H9 (cell line): ENCODE measurements at regions not wholly inside any gene's neighbourhood (a gene's known extent, or its start where the extent isn't known, plus 50 kb on each side); places are given as distances from the start of the nearest gene placed in this dataset.
A peak's percentile ranks its signal among the peaks of the same experiment; 100 is the strongest.

ENCODE experiments used
- DNase-seq: peaks from one replicate; pipeline ENCODE4 v3.0.0-alpha.2; 2017
- H2AFZ ChIP-seq: one replicate; pipeline ENCODE4 v1.6.1; 2013; ENCODE audit warnings: mild to moderate bottlenecking, low read length, control low read depth, moderate library complexity
- H2AK5ac ChIP-seq: 2 replicates; pipeline ENCODE4 v1.6.1; 2013; ENCODE audit warnings: low read length, control low read depth, mixed read lengths; ENCODE audit not compliant: insufficient read length
- H2BK120ac ChIP-seq: one replicate; pipeline ENCODE4 v1.6.1; 2013; ENCODE audit warnings: low read depth, mild to moderate bottlenecking, low read length, control low read depth, inconsistent platforms; ENCODE audit not compliant: poor library complexity, severe bottlenecking
- H2BK12ac ChIP-seq: 2 replicates; pipeline ENCODE4 v1.6.1; 2013; ENCODE audit warnings: low read length, control low read depth, mixed read lengths, low read depth; ENCODE audit not compliant: insufficient read length
- H2BK15ac ChIP-seq: 2 replicates; pipeline ENCODE4 v1.6.1; 2013; ENCODE audit warnings: low read depth, low read length, control low read depth
- H2BK20ac ChIP-seq: one replicate; pipeline ENCODE4 v1.6.1; 2013; ENCODE audit warnings: low read depth, mild to moderate bottlenecking, low read length, control low read depth, inconsistent platforms; ENCODE audit not compliant: poor library complexity, severe bottlenecking
- H2BK5ac ChIP-seq: 2 replicates; pipeline ENCODE4 v1.6.1; 2013; ENCODE audit warnings: low read length, control low read depth, mixed read lengths; ENCODE audit not compliant: insufficient read length
- H3K14ac ChIP-seq: 2 replicates; pipeline ENCODE4 v1.6.1; 2013; ENCODE audit warnings: low read length, control low read depth; ENCODE audit not compliant: insufficient read depth
- H3K18ac ChIP-seq: 2 replicates; pipeline ENCODE4 v1.6.1; 2013; ENCODE audit warnings: low read depth, mild to moderate bottlenecking, mixed read lengths, low read length, control low read depth; ENCODE audit not compliant: insufficient read length
- H3K23ac ChIP-seq: 2 replicates; pipeline ENCODE4 v1.6.1; 2013; ENCODE audit warnings: low read length, control low read depth, mixed read lengths, low read depth; ENCODE audit not compliant: insufficient read length
- H3K23me2 ChIP-seq: 2 replicates; pipeline ENCODE4 v1.6.1; 2013; ENCODE audit warnings: low read depth, mild to moderate bottlenecking, mixed read lengths, low read length, control low read depth; ENCODE audit not compliant: insufficient read length, poor library complexity, severe bottlenecking
- H3K27ac ChIP-seq: 2 replicates; pipeline ENCODE4 v1.5.1; 2013; ENCODE audit warnings: low read length, control low read depth, mixed read lengths, low read depth; ENCODE audit not compliant: insufficient read length
- H3K27me3 ChIP-seq: 2 replicates; pipeline ENCODE4 v1.6.1; 2013; ENCODE audit warnings: low read length, control low read depth, inconsistent platforms; ENCODE audit not compliant: insufficient read depth
- H3K4ac ChIP-seq: 2 replicates; pipeline ENCODE4 v1.6.1; 2013; ENCODE audit warnings: low read depth, mild to moderate bottlenecking, control low read depth, inconsistent platforms, low read length, moderate library complexity
- H3K4me1 ChIP-seq: 2 replicates; pipeline ENCODE4 v1.6.1; 2013; ENCODE audit warnings: low read length, control low read depth, inconsistent platforms; ENCODE audit not compliant: insufficient read depth
- H3K4me2 ChIP-seq: 2 replicates; pipeline ENCODE4 v1.6.1; 2013; ENCODE audit warnings: low read length, control low read depth, mixed read lengths; ENCODE audit not compliant: insufficient read length, insufficient read depth
- H3K56ac ChIP-seq: 2 replicates; pipeline ENCODE4 v1.6.1; 2013; ENCODE audit warnings: low read depth, mild to moderate bottlenecking, mixed read lengths, low read length, control low read depth; ENCODE audit not compliant: insufficient read length
- H3K79me1 ChIP-seq: 2 replicates; pipeline ENCODE4 v1.6.1; 2013; ENCODE audit warnings: low read depth, mild to moderate bottlenecking, moderate library complexity, low read length, control low read depth, inconsistent platforms; ENCODE audit not compliant: insufficient read depth, poor library complexity, severe bottlenecking
- H3K79me2 ChIP-seq: 2 replicates; pipeline ENCODE4 v1.6.1; 2013; ENCODE audit warnings: low read length, control low read depth, inconsistent platforms; ENCODE audit not compliant: insufficient read depth
- H3K9ac ChIP-seq: 2 replicates; pipeline ENCODE4 v1.6.1; 2013; ENCODE audit warnings: low read length, control low read depth, mixed read lengths; ENCODE audit not compliant: insufficient read length; ENCODE audit errors: extremely low read depth
- H3K9me3 ChIP-seq: one replicate; pipeline ENCODE4 v1.6.1; 2013; ENCODE audit warnings: low read depth, low read length, inconsistent platforms; ENCODE audit not compliant: control insufficient read depth
- H3T11ph ChIP-seq: one replicate; pipeline ENCODE4 v1.6.1; 2013; ENCODE audit warnings: mild to moderate bottlenecking, low read length, control low read depth, inconsistent platforms
- H4K20me1 ChIP-seq: one replicate; pipeline ENCODE4 v1.6.1; 2013; ENCODE audit not compliant: control insufficient read depth, insufficient read length, insufficient read depth
- H4K5ac ChIP-seq: 2 replicates; pipeline ENCODE4 v1.6.1; 2013; ENCODE audit warnings: low read depth, mild to moderate bottlenecking, mixed read lengths, low read length, control low read depth; ENCODE audit not compliant: insufficient read length
- H4K8ac ChIP-seq: replicated peaks from 2 replicates; pipeline ENCODE4 v1.6.1; 2013; ENCODE audit warnings: low read length, control low read depth, mixed read lengths, low read depth; ENCODE audit not compliant: insufficient read length
- H4K91ac ChIP-seq: 2 replicates; pipeline ENCODE4 v1.6.1; 2013; ENCODE audit warnings: low read depth, mild to moderate bottlenecking, moderate library complexity, mixed read lengths, low read length, control low read depth; ENCODE audit not compliant: insufficient read length
- H3K27ac Mint-ChIP-seq, 3 experiments: 2 replicates in 2 of 3; 3 replicates in 1 of 3; pipeline ENCODE4 v1.8.0; 2020 to 2021; ENCODE audit warnings: mixed read lengths in 3 of 3, mild to moderate bottlenecking in 1 of 3, moderate library complexity in 1 of 3
- H3K27me3 Mint-ChIP-seq: 2 replicates; pipeline ENCODE4 v1.8.0; 2021; ENCODE audit warnings: low read depth, mild to moderate bottlenecking, moderate library complexity, mixed read lengths
- H3K36me3 Mint-ChIP-seq, 3 experiments: 2 replicates in 2 of 3; 3 replicates in 1 of 3; pipeline ENCODE4 v1.8.0; 2020 to 2021; ENCODE audit warnings: low read depth in 3 of 3, mixed read lengths in 3 of 3; ENCODE audit not compliant: insufficient read depth in 1 of 3
- H3K4me1 Mint-ChIP-seq, 2 experiments: 2 replicates each; pipeline ENCODE4 v1.8.0; 2020; ENCODE audit warnings: mixed read lengths in 2 of 2
- H3K4me3 Mint-ChIP-seq, 2 experiments: 2 replicates in 1 of 2; 3 replicates in 1 of 2; pipeline ENCODE4 v1.8.0; 2020 to 2021; ENCODE audit warnings: mild to moderate bottlenecking in 2 of 2, mixed read lengths in 2 of 2, moderate library complexity in 1 of 2
- H3K9me3 Mint-ChIP-seq, 2 experiments: 2 replicates in 1 of 2; 3 replicates in 1 of 2; pipeline ENCODE4 v1.8.0; 2020; ENCODE audit warnings: mild to moderate bottlenecking in 2 of 2, mixed read lengths in 2 of 2, moderate library complexity in 1 of 2
- CTCF ChIP-seq: fragments of 200-600 bp; sonication (generic); conservative IDR thresholded peaks from 3 replicates; pipeline ENCODE4 v1.8.0; 2021; ENCODE audit warnings: antibody characterized with exemption, mild to moderate bottlenecking
- WGBS: extraction: QIAGEN DNeasy Blood & Tissue Kit; methylation state at CpG from one replicate; pipeline ENCODE4 v1.1.7; 2013; ENCODE audit warnings: missing lambda C conversion rate, low lambda C conversion rate, mixed read lengths; ENCODE audit not compliant: insufficient read length; ENCODE audit errors: extremely low coverage; 5-methylcytosine and 5-hydroxymethylcytosine counted together

DNA sequence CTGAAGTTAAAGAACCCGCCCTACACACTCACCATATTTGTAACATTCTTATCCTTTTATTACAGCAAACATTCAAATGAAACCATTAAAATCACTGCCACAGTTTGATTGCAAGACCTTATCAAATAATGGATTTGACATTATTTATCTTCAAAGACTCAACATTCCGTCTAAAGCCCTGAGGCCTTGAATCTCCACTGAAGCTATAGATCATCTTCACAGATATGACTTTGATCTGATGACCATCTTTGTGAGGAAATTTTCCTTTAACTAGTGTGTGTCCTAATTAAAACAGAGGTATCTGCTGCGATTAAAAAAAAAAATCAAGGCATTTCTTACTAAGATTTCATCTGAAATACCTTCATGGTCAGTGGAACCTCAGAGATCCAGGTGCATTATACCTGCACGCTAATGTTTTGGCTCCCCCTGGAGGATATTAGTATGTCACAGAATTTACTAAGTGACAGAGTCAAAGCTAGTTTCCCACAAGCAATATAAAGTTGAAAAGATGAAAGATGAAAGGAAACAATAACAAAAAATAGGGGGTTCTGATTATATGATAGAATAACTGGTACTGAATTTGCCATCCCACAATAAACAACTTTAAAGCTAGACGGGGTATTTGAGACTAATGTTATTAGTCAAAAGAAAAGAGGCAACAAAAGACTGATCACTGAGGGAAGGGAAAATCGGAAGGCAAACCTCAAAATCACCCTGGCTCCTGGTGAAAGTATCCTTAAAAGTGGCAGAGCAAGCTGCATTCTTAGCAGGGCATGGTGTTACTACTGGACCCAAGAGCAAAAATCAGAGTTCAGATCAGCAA lies 923.4 kb downstream of the NCAM2 start:
- H3K27ac Mint-ChIP-seq = 0 out of 7 replicates have a peak overlapping the region, but pooled peaks of 1 of the 3 experiments have one; percentile 22
- H3K36me3 Mint-ChIP-seq = no peaks in the 10 kb centered on the region; a peak in 1 of 7 replicates
- Histone ChIP-seq H2BK12ac (no peak overlapping the region), H3K4me2 (no peak overlapping the region), H3K9me3 (no peaks in the 10 kb centered on the region), H3K9ac (no peak overlapping the region), H3K27me3 (no peaks in the 10 kb centered on the region), H4K91ac (no peak overlapping the region), H3K79me2 (no peaks in the 10 kb centered on the region), H3K23ac (no peak overlapping the region), H2BK20ac (no peak overlapping the region), H3K14ac (no peak overlapping the region), H2BK120ac (no peak overlapping the region), H2AFZ (no peak overlapping the region), H2BK15ac (no peak overlapping the region), H3K79me1 (no peaks in the 10 kb centered on the region), H3K4me1 (no peaks in the 10 kb centered on the region), H3K56ac (no peak overlapping the region), H3K18ac (no peak overlapping the region), H3K4ac (no peak overlapping the region), H2AK5ac (no peak overlapping the region), H3T11ph (no peak overlapping the region), H3K27ac (no peak overlapping the region), H2BK5ac (no peak overlapping the region), H4K20me1 (no peaks in the 10 kb centered on the region), H3K23me2 (no peaks in the 10 kb centered on the region), H4K5ac (no peak overlapping the region), H4K8ac (no peak overlapping the region)
- peaks cover 10% of the 10 kb centered on the region for H3K27me3 Mint-ChIP-seq
- H3K4me1 Mint-ChIP-seq = peaks cover 3 to 6% of the 10 kb centered on the region in 2 experiments; a peak in 3 of 4 replicates
- WGBS = no CpG with 5 or more reads among the region's 6 CpGs
- peaks cover 0 to 3% of the 10 kb centered on the region in 2 experiments; a peak in 3 of 5 replicates for H3K9me3 Mint-ChIP-seq
- peak; percentile 86 for TF ChIP-seq CTCF
- H3K4me3 Mint-ChIP-seq = no peak overlapping the region
- no peak for DNase-seq
